ENCODE measurements at regions not wholly inside any gene's neighbourhood (a gene's known extent, or its start where the extent isn't known, plus 50 kb on each side); places are given as distances from the start of the nearest gene placed in this dataset.

DNA sequence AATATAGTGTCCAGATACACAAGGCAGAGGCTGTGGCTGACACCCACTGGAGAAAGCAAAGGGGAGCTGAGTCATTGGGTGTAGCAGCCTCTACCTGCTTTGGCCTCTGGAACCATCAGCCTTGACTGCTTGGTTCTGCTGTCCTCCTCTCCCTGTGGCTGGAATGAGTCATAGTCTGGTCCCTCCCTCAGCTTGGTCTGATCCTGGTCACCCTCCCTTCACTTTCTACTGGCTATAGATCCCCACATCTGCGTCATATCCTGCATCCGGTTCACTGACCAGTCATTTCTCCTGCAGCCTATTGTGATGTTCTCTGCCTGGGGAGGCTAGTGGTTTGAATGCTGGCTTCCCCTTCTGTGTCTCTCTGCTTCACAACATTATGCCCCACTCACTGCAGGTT, 372.8 kb upstream of the DAB1 start:
- Histone ChIP-seq H3K9me3 (ENCODE audit: insufficient read depth, low read length) (no peaks in the 10 kb centered on the region), H3K27ac (ENCODE audit: low read length) (no peak overlapping the region), H3K4me2 (ENCODE audit: low read length) (no peak overlapping the region), H4K20me1 (ENCODE audit: insufficient read depth, low read length) (no peaks in the 10 kb centered on the region), H3K4me3 (ENCODE audit: low read length) (no peak overlapping the region), H3K27me3 (ENCODE audit: low read depth, low read length) (no peaks in the 10 kb centered on the region), H3K79me2 (ENCODE audit: low read length) (no peaks in the 10 kb centered on the region), H3K36me3 (replicated peaks; ENCODE audit: low read depth, low read length) (no peaks in the 10 kb centered on the region), H3K9ac (ENCODE audit: low read length) (no peak overlapping the region), H3K4me1 (ENCODE audit: low read length) (no peaks in the 10 kb centered on the region), H2AFZ (ENCODE audit: low read depth, low read length) (no peak overlapping the region)
- TF ChIP-seq CTCF (IDR thresholded peaks at IDR 0.05; ENCODE audit: low read depth, low read length) (no peak), EZH2phosphoT487 (IDR thresholded peaks at IDR 0.05; ENCODE audit: low read depth) (no peak)

DNA sequence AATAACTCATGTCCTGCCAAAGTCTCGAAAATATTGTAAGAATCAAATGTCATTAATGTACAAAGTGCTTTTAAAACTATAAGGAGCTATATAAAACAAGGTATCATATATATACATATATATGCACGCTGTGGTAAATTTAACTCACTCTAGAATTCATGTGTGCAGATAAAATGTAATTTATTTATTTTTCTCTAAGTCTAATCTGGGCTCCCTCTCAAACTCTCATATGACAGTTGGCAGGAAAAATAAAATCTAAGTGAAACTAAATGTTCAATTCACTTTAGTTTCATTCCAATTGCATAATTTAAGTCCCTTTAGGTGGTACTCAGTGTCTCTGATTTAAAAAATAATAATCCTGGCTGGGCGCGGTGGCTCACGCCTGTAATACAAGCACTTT, 372.0 kb upstream of the DAB1 start:
- no peaks in the 10 kb centered on the region for H4K20me1 ChIP-seq (ENCODE audit: insufficient read depth, low read length)
- no peaks in the 10 kb centered on the region for H3K27me3 ChIP-seq (ENCODE audit: low read depth, low read length)
- H3K4me2 ChIP-seq (ENCODE audit: low read length): no peak overlapping the region
- H3K4me1 ChIP-seq (ENCODE audit: low read length): no peaks in the 10 kb centered on the region
- H2AFZ ChIP-seq (ENCODE audit: low read depth, low read length): no peak overlapping the region
- H3K79me2 ChIP-seq (ENCODE audit: low read length): no peaks in the 10 kb centered on the region
- H3K9me3 ChIP-seq (ENCODE audit: insufficient read depth, low read length): no peaks in the 10 kb centered on the region
- H3K36me3 ChIP-seq (replicated peaks; ENCODE audit: low read depth, low read length): no peaks in the 10 kb centered on the region
- no peak for TF ChIP-seq CTCF (IDR thresholded peaks at IDR 0.05; ENCODE audit: low read depth, low read length)
- TF ChIP-seq EZH2phosphoT487 (IDR thresholded peaks at IDR 0.05; ENCODE audit: low read depth): no peak
- no peak overlapping the region for H3K9ac ChIP-seq (ENCODE audit: low read length)
- no peak overlapping the region for H3K27ac ChIP-seq (ENCODE audit: low read length)
- H3K4me3 ChIP-seq (ENCODE audit: low read length): no peak overlapping the region

DNA sequence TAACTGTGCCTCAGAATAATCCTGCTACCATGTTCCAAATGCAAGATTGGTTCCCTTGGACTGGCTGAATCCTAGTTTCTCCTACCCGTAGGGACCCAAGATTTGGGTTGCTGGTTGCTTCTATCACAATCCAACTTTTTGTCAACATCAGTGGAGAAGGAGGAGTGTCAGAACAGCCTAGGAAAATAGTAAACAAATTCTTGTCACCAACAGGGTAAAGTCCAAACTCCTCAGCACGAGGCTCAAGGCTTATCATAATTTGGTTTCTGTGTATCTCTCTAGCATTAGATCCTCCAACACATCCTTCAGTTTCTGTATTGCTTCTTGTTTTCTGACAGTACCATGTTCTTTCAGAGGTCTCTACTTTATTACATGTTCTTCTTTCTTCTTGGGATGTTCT, 370.2 kb upstream of the DAB1 start:
- Histone ChIP-seq H3K4me3 (ENCODE audit: low read length) (no peak overlapping the region), H2AFZ (ENCODE audit: low read depth, low read length) (no peak overlapping the region), H3K27me3 (ENCODE audit: low read depth, low read length) (no peaks in the 10 kb centered on the region), H3K4me2 (ENCODE audit: low read length) (no peak overlapping the region), H3K9me3 (ENCODE audit: insufficient read depth, low read length) (no peaks in the 10 kb centered on the region), H3K36me3 (replicated peaks; ENCODE audit: low read depth, low read length) (no peaks in the 10 kb centered on the region), H4K20me1 (ENCODE audit: insufficient read depth, low read length) (no peaks in the 10 kb centered on the region), H3K27ac (ENCODE audit: low read length) (no peak overlapping the region), H3K79me2 (ENCODE audit: low read length) (no peaks in the 10 kb centered on the region), H3K9ac (ENCODE audit: low read length) (no peak overlapping the region), H3K4me1 (ENCODE audit: low read length) (no peaks in the 10 kb centered on the region)
- TF ChIP-seq CTCF (IDR thresholded peaks at IDR 0.05; ENCODE audit: low read depth, low read length) (no peak), EZH2phosphoT487 (IDR thresholded peaks at IDR 0.05; ENCODE audit: low read depth) (no peak)

DNA sequence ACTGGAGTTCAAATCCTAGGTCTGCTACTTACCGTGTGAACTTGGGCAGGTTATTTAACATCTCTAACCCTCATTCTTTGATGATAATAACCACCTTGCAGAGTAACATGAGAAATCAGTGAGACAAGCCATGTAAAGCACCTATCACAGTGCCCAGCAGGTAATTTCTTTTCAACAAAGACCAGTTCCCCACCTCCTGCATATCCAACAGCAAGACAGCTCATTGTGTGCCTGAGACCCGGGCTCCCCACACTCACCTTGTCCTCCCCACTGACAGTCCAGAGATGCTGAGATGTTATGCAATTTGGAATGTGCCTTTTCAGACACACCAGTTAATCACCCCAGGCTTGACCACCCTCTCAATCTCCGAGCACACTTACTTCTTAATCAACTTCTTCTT, 367.6 kb upstream of the DAB1 start:
- Histone ChIP-seq H3K36me3 (replicated peaks; ENCODE audit: low read depth, low read length) (no peaks in the 10 kb centered on the region), H3K4me1 (ENCODE audit: low read length) (no peaks in the 10 kb centered on the region), H3K27me3 (ENCODE audit: low read depth, low read length) (no peaks in the 10 kb centered on the region), H3K27ac (ENCODE audit: low read length) (no peak overlapping the region), H2AFZ (ENCODE audit: low read depth, low read length) (no peak overlapping the region), H3K9ac (ENCODE audit: low read length) (no peak overlapping the region), H3K4me2 (ENCODE audit: low read length) (no peak overlapping the region), H4K20me1 (ENCODE audit: insufficient read depth, low read length) (no peaks in the 10 kb centered on the region), H3K4me3 (ENCODE audit: low read length) (no peak overlapping the region), H3K79me2 (ENCODE audit: low read length) (no peaks in the 10 kb centered on the region), H3K9me3 (ENCODE audit: insufficient read depth, low read length) (no peaks in the 10 kb centered on the region)
- TF ChIP-seq EZH2phosphoT487 (IDR thresholded peaks at IDR 0.05; ENCODE audit: low read depth): no peak
- TF ChIP-seq CTCF (IDR thresholded peaks at IDR 0.05; ENCODE audit: low read depth, low read length): no peak
